ENCODE measurements at regions not wholly inside any gene's neighbourhood (a gene's known extent, or its start where the extent isn't known, plus 50 kb on each side); places are given as distances from the start of the nearest gene placed in this dataset.

DNA sequence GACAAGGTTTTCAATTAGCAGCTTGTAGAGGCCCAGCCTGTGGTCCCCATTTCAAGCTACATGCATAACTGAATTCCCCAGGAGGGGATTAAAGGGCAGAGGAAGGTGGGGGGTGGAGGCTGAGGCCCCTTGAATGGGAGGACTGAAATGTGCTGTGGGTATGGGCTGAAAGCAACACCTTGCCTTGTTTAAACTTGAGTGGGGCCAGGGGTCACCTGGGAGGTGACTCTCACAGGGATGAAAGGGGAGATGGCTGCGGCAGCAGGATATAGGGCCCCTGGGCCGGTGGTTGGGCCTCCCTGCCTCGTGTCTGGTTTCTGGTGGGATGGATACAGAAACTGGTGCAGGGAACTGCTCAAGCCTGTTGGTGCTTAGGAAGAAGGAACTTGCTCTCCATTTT, 225.9 kb upstream of the SPRED2 start:
- Histone ChIP-seq H3K4me1 (ENCODE audit: control insufficient read depth, insufficient read depth, low read length) (peaks cover 15% of the 10 kb centered on the region), H3K27ac (ENCODE audit: extremely low read depth, low read depth, low read length) (no peak overlapping the region), H3K36me3 (ENCODE audit: control insufficient read depth in 2 of 2, insufficient read depth in 1 of 2, low read length in 2 of 2) (no peaks in the 10 kb centered on the region), H3K4me3 (ENCODE audit: low read depth, low read length) (no peak overlapping the region), H3K9me3 (ENCODE audit: control insufficient read depth, insufficient read depth, low read depth, low read length) (no peaks in the 10 kb centered on the region)
- ChIA-PET CTCF (interaction anchor here (0.9 kb wide), 1 partner anchor 18 kb away, joined by 4 read pairs; no protein-coding TSS in a partner anchor), POLR2A (no interaction called here)
- TF ChIP-seq, protein P1, sequence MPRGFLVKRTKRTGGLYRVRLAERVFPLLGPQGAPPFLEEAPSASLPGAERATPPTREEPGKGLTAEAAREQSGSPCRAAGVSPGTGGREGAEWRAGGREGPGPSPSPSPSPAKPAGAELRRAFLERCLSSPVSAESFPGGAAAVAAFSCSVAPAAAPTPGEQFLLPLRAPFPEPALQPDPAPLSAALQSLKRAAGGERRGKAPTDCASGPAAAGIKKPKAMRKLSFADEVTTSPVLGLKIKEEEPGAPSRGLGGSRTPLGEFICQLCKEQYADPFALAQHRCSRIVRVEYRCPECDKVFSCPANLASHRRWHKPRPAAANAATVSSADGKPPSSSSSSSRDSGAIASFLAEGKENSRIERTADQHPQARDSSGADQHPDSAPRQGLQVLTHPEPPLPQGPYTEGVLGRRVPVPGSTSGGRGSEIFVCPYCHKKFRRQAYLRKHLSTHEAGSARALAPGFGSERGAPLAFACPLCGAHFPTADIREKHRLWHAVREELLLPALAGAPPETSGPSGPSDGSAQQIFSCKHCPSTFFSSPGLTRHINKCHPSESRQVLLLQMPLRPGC (tag by site-specific recombination; IDR thresholded peaks at IDR 0.05): no peak
- TF ChIP-seq, protein P2, sequence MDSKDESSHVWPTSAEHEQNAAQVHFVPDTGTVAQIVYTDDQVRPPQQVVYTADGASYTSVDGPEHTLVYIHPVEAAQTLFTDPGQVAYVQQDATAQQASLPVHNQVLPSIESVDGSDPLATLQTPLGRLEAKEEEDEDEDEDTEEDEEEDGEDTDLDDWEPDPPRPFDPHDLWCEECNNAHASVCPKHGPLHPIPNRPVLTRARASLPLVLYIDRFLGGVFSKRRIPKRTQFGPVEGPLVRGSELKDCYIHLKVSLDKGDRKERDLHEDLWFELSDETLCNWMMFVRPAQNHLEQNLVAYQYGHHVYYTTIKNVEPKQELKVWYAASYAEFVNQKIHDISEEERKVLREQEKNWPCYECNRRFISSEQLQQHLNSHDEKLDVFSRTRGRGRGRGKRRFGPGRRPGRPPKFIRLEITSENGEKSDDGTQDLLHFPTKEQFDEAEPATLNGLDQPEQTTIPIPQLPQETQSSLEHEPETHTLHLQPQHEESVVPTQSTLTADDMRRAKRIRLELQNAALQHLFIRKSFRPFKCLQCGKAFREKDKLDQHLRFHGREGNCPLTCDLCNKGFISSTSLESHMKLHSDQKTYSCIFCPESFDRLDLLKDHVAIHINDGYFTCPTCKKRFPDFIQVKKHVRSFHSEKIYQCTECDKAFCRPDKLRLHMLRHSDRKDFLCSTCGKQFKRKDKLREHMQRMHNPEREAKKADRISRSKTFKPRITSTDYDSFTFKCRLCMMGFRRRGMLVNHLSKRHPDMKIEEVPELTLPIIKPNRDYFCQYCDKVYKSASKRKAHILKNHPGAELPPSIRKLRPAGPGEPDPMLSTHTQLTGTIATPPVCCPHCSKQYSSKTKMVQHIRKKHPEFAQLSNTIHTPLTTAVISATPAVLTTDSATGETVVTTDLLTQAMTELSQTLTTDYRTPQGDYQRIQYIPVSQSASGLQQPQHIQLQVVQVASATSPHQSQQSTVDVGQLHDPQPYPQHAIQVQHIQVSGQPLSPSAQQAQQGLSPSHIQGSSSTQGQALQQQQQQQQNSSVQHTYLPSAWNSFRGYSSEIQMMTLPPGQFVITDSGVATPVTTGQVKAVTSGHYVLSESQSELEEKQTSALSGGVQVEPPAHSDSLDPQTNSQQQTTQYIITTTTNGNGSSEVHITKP (tag by site-specific recombination; IDR thresholded peaks at IDR 0.05): peak; percentile 88
- TF ChIP-seq RBAK (tag by site-specific recombination; IDR thresholded peaks at IDR 0.05): no peak
- TF ChIP-seq, protein P3, sequence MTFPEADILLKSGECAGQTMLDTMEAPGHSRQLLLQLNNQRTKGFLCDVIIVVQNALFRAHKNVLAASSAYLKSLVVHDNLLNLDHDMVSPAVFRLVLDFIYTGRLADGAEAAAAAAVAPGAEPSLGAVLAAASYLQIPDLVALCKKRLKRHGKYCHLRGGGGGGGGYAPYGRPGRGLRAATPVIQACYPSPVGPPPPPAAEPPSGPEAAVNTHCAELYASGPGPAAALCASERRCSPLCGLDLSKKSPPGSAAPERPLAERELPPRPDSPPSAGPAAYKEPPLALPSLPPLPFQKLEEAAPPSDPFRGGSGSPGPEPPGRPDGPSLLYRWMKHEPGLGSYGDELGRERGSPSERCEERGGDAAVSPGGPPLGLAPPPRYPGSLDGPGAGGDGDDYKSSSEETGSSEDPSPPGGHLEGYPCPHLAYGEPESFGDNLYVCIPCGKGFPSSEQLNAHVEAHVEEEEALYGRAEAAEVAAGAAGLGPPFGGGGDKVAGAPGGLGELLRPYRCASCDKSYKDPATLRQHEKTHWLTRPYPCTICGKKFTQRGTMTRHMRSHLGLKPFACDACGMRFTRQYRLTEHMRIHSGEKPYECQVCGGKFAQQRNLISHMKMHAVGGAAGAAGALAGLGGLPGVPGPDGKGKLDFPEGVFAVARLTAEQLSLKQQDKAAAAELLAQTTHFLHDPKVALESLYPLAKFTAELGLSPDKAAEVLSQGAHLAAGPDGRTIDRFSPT (tag by site-specific recombination; IDR thresholded peaks at IDR 0.05): no peak
- no peak for TF ChIP-seq SP2 (tag by site-specific recombination; IDR thresholded peaks at IDR 0.05)
- no peak for TF ChIP-seq ZNF660 (tag by site-specific recombination; IDR thresholded peaks at IDR 0.05)
- TF ChIP-seq, protein P4, sequence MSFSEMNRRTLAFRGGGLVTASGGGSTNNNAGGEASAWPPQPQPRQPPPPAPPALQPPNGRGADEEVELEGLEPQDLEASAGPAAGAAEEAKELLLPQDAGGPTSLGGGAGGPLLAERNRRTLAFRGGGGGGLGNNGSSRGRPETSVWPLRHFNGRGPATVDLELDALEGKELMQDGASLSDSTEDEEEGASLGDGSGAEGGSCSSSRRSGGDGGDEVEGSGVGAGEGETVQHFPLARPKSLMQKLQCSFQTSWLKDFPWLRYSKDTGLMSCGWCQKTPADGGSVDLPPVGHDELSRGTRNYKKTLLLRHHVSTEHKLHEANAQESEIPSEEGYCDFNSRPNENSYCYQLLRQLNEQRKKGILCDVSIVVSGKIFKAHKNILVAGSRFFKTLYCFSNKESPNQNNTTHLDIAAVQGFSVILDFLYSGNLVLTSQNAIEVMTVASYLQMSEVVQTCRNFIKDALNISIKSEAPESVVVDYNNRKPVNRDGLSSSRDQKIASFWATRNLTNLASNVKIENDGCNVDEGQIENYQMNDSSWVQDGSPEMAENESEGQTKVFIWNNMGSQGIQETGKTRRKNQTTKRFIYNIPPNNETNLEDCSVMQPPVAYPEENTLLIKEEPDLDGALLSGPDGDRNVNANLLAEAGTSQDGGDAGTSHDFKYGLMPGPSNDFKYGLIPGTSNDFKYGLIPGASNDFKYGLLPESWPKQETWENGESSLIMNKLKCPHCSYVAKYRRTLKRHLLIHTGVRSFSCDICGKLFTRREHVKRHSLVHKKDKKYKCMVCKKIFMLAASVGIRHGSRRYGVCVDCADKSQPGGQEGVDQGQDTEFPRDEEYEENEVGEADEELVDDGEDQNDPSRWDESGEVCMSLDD (tag by site-specific recombination; IDR thresholded peaks at IDR 0.05): no peak
- TF ChIP-seq HOXD13 (CRISPR knock-in tag; IDR thresholded peaks at IDR 0.05; ENCODE audit: borderline replicate concordance): no peak
- TF ChIP-seq, protein P5, sequence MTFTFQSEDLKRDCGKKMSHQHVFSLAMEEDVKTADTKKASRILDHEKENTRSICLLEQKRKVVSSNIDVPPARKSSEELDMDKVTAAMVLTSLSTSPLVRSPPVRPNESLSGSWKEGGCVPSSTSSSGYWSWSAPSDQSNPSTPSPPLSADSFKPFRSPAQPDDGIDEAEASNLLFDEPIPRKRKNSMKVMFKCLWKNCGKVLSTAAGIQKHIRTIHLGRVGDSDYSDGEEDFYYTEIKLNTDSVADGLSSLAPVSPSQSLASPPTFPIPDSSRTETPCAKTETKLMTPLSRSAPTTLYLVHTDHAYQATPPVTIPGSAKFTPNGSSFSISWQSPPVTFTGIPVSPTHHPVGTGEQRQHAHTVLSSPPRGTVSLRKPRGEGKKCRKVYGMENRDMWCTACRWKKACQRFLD (tag by site-specific recombination; IDR thresholded peaks at IDR 0.05): no peak
- TF ChIP-seq ZNF114 (tag by site-specific recombination; IDR thresholded peaks at IDR 0.05): no peak
- TF ChIP-seq ZIC2 (tag by site-specific recombination; IDR thresholded peaks at IDR 0.05): peak; percentile 31

DNA sequence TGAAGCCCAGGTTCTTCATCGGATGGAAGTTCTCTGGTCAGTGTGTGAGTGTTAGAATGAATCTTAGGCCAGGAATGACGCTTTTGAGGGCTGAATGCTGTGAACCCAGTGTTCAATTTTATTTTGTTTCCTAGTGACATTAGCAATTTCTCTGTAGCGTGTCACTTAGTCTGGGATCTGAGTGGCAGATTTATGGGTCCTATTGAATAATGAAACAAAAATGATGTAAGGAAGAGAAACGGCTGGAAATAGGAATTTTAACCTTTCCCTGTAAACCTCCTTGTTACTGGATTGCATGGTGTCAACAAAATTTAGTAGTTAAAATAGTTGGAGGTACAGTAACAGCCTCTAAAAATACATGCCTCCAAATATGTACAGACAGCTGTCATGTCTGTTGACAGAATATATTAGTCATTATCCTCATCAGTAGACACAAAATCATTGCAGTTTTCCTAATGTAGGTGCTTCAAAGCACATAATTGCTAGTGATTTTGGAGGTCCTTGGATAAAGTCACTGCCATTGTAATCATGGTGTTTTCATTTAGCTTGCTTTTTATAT, 223.8 kb upstream of the SPRED2 start:
- Histone ChIP-seq H3K9me3 (ENCODE audit: control insufficient read depth, insufficient read depth, low read depth, low read length) (no peaks in the 10 kb centered on the region), H3K27ac (ENCODE audit: extremely low read depth, low read depth, low read length) (no peak overlapping the region), H3K36me3 (ENCODE audit: control insufficient read depth in 2 of 2, insufficient read depth in 1 of 2, low read length in 2 of 2) (no peaks in the 10 kb centered on the region), H3K4me1 (ENCODE audit: control insufficient read depth, insufficient read depth, low read length) (peaks cover 8% of the 10 kb centered on the region), H3K4me3 (ENCODE audit: low read depth, low read length) (no peak overlapping the region)
- TF ChIP-seq ZNF677 (tag by site-specific recombination; IDR thresholded peaks at IDR 0.05) (no peak), MEIS1 (CRISPR knock-in tag; IDR thresholded peaks at IDR 0.05; ENCODE audit: borderline replicate concordance) (no peak)
- CTCF ChIA-PET: interaction anchor here (0.7 to 1.3 kb wide), 3 partner anchors 15 to 48 kb away, joined by 3 to 5 read pairs (median 5); no protein-coding TSS in a partner anchor
- POLR2A ChIA-PET: no interaction called here
